WTC11 (cell line): ENCODE measurements at regions not wholly inside any gene's neighbourhood (a gene's known extent, or its start where the extent isn't known, plus 50 kb on each side); places are given as distances from the start of the nearest gene placed in this dataset.

ENCODE experiments used
- ATAC-seq: fragments of 200-7000 bp; cut with Tn5 transposase; 2 replicates; pipeline ENCODE4 v1.10.0; 2021; ENCODE audit warnings: mild to moderate bottlenecking, moderate library complexity
- CTCF ChIA-PET: fragments of 300-600 bp; sonication (Branson Sonifier 250); formaldehyde crosslinking; loops from one replicate; lab custom pipeline; 2021; ENCODE audit warnings: antibody characterized with exemption; lab: Charles Lee
- POLR2A ChIA-PET: fragments of 350-600 bp; sonication (Branson Sonifier 250); formaldehyde crosslinking; loops from one replicate; lab custom pipeline; 2021; ENCODE audit warnings: antibody characterized with exemption; lab: Charles Lee
- DNase-seq: peaks from one replicate; pipeline ENCODE4 v3.0.0; 2021; ENCODE audit warnings: low spot score
- H3K27ac Mint-ChIP-seq: 2 replicates; pipeline ENCODE4 v1.8.0; 2021; ENCODE audit warnings: mixed read lengths
- H3K27me3 Mint-ChIP-seq: 2 replicates; pipeline ENCODE4 v1.8.0; 2021; ENCODE audit warnings: low read depth, mild to moderate bottlenecking, moderate library complexity, mixed read lengths
- H3K36me3 Mint-ChIP-seq: 2 replicates; pipeline ENCODE4 v1.8.0; 2021; ENCODE audit warnings: mixed read lengths
- H3K4me1 Mint-ChIP-seq: 2 replicates; pipeline ENCODE4 v1.8.0; 2022; ENCODE audit warnings: mixed read lengths
- H3K4me3 Mint-ChIP-seq: 2 replicates; pipeline ENCODE4 v1.8.0; 2021; ENCODE audit warnings: mild to moderate bottlenecking, moderate library complexity, mixed read lengths
- H3K9me3 Mint-ChIP-seq: 2 replicates; pipeline ENCODE4 v1.8.0; 2021; ENCODE audit warnings: mixed read lengths
- GRHL2 ChIP-seq: fragments of 250-450 bp; sonication (Bioruptor Pico); IDR thresholded peaks from 2 replicates; pipeline ENCODE4 v1.8.0; 2022; ENCODE audit warnings: mild to moderate bottlenecking, moderate library complexity; ENCODE audit not compliant: insufficient replicate concordance, severe bottlenecking
- NFATC4 ChIP-seq: fragments of 250-450 bp; sonication (Bioruptor Pico); IDR thresholded peaks from 2 replicates; pipeline ENCODE4 v1.9.0; 2021; ENCODE audit warnings: mild to moderate bottlenecking
- NR2C2 ChIP-seq: sonication (generic); formaldehyde crosslinking; IDR thresholded peaks from 2 replicates; pipeline ENCODE4 v1.8.0; 2022; ENCODE audit warnings: mild to moderate bottlenecking, missing genetic modification reagents
- PRRX2 ChIP-seq: fragments of 250-450 bp; sonication (Bioruptor Pico); IDR thresholded peaks from 2 replicates; pipeline ENCODE4 v1.8.0; 2021; ENCODE audit warnings: mild to moderate bottlenecking
- SMAD3 ChIP-seq: sonication (generic); formaldehyde crosslinking; IDR thresholded peaks from 2 replicates; pipeline ENCODE4 v1.8.0; 2022; ENCODE audit warnings: missing genetic modification reagents, mild to moderate bottlenecking, borderline replicate concordance
- SP1 ChIP-seq: sonication (generic); formaldehyde crosslinking; conservative IDR thresholded peaks from 2 replicates; pipeline ENCODE4 v1.8.1; 2022; ENCODE audit warnings: missing genetic modification reagents
- ZBTB21 ChIP-seq: sonication (generic); formaldehyde crosslinking; IDR thresholded peaks from 2 replicates; pipeline ENCODE4 v1.8.1; 2023; ENCODE audit warnings: mild to moderate bottlenecking, missing genetic modification reagents, borderline replicate concordance
- ZNF121 ChIP-seq: sonication (generic); formaldehyde crosslinking; IDR thresholded peaks from 2 replicates; pipeline ENCODE4 v1.8.0; 2023; ENCODE audit warnings: missing genetic modification reagents
- ZNF263 ChIP-seq: sonication (generic); formaldehyde crosslinking; IDR thresholded peaks from 2 replicates; pipeline ENCODE4 v1.8.1; 2022; ENCODE audit warnings: low read depth, mild to moderate bottlenecking, moderate library complexity, missing genetic modification reagents
- TF ChIP-seq, protein P1 (sequence below): sonication (generic); formaldehyde crosslinking; IDR thresholded peaks from 2 replicates; pipeline ENCODE4 v1.8.0; 2023; ENCODE audit warnings: missing genetic modification reagents, mild to moderate bottlenecking, borderline replicate concordance
- TF ChIP-seq, protein P2 (sequence below): sonication (generic); formaldehyde crosslinking; IDR thresholded peaks from 2 replicates; pipeline ENCODE4 v1.8.1; 2022; ENCODE audit warnings: low read depth, missing genetic modification reagents, borderline replicate concordance
- TF ChIP-seq, protein P3 (sequence below): sonication (generic); formaldehyde crosslinking; IDR thresholded peaks from 2 replicates; pipeline ENCODE4 v1.8.0; 2023; ENCODE audit warnings: missing genetic modification reagents
- TF ChIP-seq, protein P4 (sequence below): fragments of 250-450 bp; sonication (Bioruptor Pico); IDR thresholded peaks from 2 replicates; pipeline ENCODE4 v1.8.0; 2021; ENCODE audit warnings: mild to moderate bottlenecking

DNA sequence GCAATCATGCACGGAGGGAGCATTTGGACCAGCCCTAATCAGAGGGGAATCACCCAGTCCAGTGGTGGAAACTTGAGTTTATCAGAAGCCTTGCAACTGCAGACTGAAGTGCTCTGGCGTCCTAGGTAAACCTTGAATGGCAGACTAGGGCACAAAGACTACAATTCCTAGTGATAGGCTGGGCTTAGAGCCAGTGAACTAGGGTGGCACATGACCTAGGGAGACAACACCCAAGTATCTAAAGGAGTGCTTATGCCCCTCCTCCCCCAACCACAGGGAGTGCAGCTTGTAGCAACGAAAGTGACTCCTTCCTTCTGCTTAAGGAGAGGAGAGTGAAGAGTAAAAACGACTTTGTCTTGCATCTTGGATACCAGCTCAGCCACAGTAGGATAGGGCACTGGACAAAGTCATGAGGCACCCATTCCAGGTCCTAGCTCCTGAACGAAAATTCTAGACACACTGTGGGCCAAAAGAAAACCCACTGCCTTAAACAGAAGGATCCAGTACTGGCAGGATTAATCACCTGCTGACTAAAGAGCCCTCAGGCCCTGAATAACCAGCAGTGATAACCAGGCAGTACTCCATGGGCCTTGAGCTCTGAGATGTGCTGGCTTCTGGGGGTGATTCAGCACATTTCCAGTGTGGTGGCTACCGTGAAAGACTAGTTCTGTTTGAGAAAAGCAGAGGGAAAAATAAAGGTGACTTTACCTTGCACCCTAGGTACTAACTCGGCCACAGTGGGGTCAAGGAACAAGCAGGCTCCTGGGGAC, 58.7 kb upstream of the STARD8 start:
- H3K36me3 Mint-ChIP-seq, result no peaks in the 10 kb centered on the region
- CTCF ChIA-PET, result interaction anchor here (1.0 kb wide), 1 partner anchor 11 kb away, joined by 4 read pairs; no protein-coding TSS in a partner anchor

DNA sequence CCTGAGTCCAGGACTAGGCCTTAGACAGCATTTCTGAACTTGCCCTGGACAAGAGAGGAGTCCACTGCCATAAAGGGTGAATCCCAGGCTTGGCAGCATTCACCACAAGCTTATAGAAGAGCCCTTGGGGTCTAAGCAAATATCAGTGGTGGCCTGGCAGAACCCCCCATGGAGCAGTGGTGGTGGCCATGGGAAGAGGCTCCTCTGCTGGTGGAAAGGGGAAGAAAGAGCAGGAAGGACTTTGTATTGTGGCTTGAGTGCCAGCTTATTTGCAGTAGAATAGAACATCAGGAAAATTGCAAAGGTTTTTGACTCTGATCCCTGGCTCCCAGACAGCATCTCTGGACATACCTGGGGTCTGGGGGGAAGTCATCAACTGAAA, 58.1 kb upstream of the STARD8 start:
- Mint-ChIP-seq H3K9me3 (peaks cover 13% of the 10 kb centered on the region), H3K4me3 (no peak overlapping the region), H3K4me1 (no peaks in the 10 kb centered on the region), H3K27ac (no peak overlapping the region), H3K36me3 (0 out of 2 replicates have a peak, but pooled peaks cover 1% of the 10 kb centered on the region), H3K27me3 (no peaks in the 10 kb centered on the region; the same call in 1 of the 2 replicates)
- DNase-seq (no peak), ATAC-seq (no peak)
- ChIA-PET CTCF (interaction anchor here (1.0 kb wide), 1 partner anchor 10 kb away, joined by 4 read pairs; no protein-coding TSS in a partner anchor), POLR2A (no interaction called here)
- TF ChIP-seq GRHL2 (CRISPR knock-in tag) (no peak), ZNF263 (CRISPR knock-in tag) (no peak), ZNF121 (CRISPR knock-in tag) (no peak)
- TF ChIP-seq, protein P1, sequence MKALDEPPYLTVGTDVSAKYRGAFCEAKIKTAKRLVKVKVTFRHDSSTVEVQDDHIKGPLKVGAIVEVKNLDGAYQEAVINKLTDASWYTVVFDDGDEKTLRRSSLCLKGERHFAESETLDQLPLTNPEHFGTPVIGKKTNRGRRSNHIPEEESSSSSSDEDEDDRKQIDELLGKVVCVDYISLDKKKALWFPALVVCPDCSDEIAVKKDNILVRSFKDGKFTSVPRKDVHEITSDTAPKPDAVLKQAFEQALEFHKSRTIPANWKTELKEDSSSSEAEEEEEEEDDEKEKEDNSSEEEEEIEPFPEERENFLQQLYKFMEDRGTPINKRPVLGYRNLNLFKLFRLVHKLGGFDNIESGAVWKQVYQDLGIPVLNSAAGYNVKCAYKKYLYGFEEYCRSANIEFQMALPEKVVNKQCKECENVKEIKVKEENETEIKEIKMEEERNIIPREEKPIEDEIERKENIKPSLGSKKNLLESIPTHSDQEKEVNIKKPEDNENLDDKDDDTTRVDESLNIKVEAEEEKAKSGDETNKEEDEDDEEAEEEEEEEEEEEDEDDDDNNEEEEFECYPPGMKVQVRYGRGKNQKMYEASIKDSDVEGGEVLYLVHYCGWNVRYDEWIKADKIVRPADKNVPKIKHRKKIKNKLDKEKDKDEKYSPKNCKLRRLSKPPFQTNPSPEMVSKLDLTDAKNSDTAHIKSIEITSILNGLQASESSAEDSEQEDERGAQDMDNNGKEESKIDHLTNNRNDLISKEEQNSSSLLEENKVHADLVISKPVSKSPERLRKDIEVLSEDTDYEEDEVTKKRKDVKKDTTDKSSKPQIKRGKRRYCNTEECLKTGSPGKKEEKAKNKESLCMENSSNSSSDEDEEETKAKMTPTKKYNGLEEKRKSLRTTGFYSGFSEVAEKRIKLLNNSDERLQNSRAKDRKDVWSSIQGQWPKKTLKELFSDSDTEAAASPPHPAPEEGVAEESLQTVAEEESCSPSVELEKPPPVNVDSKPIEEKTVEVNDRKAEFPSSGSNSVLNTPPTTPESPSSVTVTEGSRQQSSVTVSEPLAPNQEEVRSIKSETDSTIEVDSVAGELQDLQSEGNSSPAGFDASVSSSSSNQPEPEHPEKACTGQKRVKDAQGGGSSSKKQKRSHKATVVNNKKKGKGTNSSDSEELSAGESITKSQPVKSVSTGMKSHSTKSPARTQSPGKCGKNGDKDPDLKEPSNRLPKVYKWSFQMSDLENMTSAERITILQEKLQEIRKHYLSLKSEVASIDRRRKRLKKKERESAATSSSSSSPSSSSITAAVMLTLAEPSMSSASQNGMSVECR (CRISPR knock-in tag), result no peak

More for the DNA sequence above, 58.7 kb upstream of the STARD8 start:
- Mint-ChIP-seq H3K27ac (no peak overlapping the region), H3K4me3 (no peak overlapping the region), H3K4me1 (no peaks in the 10 kb centered on the region), H3K27me3 (no peaks in the 10 kb centered on the region), H3K9me3 (peaks cover 8% of the 10 kb centered on the region)
- TF ChIP-seq PRRX2 (no peak), ZBTB21 (CRISPR knock-in tag) (no peak)
- DNase-seq (no peak), ATAC-seq (no peak)
- POLR2A ChIA-PET, result no interaction called here

DNA sequence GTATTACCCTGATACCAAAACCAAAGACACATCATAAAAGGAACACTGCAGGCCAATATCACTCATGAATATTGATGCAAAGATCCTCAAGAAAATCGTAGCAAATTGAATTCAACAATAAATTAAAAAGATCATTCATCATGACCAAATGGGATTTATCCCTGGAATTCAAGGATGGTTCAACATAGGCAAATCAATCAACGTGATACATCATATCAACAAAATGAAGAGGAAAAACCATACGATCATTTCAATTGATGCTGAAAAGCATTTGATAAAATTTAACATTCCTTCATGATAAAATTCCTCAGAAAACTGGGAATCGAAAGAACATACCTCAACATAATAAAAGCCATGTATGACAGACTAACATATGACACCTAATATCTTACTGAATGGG, 52.7 kb upstream of the STARD8 start:
- H3K4me1 Mint-ChIP-seq, result no peaks in the 10 kb centered on the region
- no peak for DNase-seq
- H3K36me3 Mint-ChIP-seq, result peaks cover 10% of the 10 kb centered on the region
- peaks cover 23% of the 10 kb centered on the region for H3K9me3 Mint-ChIP-seq
- H3K27me3 Mint-ChIP-seq, result no peaks in the 10 kb centered on the region; the same call in 1 of the 2 replicates
- TF ChIP-seq, protein P2, sequence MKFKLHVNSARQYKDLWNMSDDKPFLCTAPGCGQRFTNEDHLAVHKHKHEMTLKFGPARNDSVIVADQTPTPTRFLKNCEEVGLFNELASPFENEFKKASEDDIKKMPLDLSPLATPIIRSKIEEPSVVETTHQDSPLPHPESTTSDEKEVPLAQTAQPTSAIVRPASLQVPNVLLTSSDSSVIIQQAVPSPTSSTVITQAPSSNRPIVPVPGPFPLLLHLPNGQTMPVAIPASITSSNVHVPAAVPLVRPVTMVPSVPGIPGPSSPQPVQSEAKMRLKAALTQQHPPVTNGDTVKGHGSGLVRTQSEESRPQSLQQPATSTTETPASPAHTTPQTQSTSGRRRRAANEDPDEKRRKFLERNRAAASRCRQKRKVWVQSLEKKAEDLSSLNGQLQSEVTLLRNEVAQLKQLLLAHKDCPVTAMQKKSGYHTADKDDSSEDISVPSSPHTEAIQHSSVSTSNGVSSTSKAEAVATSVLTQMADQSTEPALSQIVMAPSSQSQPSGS (CRISPR knock-in tag), result no peak
- TF ChIP-seq, protein P3, sequence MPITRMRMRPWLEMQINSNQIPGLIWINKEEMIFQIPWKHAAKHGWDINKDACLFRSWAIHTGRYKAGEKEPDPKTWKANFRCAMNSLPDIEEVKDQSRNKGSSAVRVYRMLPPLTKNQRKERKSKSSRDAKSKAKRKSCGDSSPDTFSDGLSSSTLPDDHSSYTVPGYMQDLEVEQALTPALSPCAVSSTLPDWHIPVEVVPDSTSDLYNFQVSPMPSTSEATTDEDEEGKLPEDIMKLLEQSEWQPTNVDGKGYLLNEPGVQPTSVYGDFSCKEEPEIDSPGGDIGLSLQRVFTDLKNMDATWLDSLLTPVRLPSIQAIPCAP (CRISPR knock-in tag), result no peak
- TF ChIP-seq, protein P4, sequence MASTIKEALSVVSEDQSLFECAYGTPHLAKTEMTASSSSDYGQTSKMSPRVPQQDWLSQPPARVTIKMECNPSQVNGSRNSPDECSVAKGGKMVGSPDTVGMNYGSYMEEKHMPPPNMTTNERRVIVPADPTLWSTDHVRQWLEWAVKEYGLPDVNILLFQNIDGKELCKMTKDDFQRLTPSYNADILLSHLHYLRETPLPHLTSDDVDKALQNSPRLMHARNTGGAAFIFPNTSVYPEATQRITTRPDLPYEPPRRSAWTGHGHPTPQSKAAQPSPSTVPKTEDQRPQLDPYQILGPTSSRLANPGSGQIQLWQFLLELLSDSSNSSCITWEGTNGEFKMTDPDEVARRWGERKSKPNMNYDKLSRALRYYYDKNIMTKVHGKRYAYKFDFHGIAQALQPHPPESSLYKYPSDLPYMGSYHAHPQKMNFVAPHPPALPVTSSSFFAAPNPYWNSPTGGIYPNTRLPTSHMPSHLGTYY (CRISPR knock-in tag), result no peak
- no peak for TF ChIP-seq SMAD3
- no peak for TF ChIP-seq SP1 (CRISPR knock-in tag)
- no peak for TF ChIP-seq NR2C2 (CRISPR knock-in tag)
- TF ChIP-seq NFATC4, result no peak
- TF ChIP-seq, all 79 proteins: peak for 0
- Mint-ChIP-seq H3K27ac (no peak overlapping the region), H3K4me3 (no peak overlapping the region)
- ChIA-PET POLR2A (no interaction called here), CTCF (no interaction called here)
- no peak for ATAC-seq
